Endothelial cell of umbilical vein (primary cell): ENCODE measurements at regions not wholly inside any gene's neighbourhood (a gene's known extent, or its start where the extent isn't known, plus 50 kb on each side); places are given as distances from the start of the nearest gene placed in this dataset.

Experiments used
- BruUV-seq: library from RNA; stranded (reverse); fragments of 400-500 nt; replicated peaks from 2 replicates; lab custom pipeline; 2021; lab: Mats Ljungman, UMichigan
- CTCF ChIA-PET: fragments of 300-600, 350-600 bp; sonication (Branson Sonifier 250); formaldehyde crosslinking; loops from one replicate; lab custom pipeline; 2021; ENCODE audit warnings: antibody characterized with exemption, inconsistent platforms; lab: Charles Lee
- POLR2A ChIA-PET: fragments of 300-600, 350-600 bp; sonication (Branson Sonifier 250); formaldehyde crosslinking; loops from one replicate; lab custom pipeline; 2021; ENCODE audit warnings: antibody characterized with exemption, inconsistent platforms; lab: Charles Lee
- DNase-seq: peaks from one replicate; pipeline ENCODE4 v3.0.0-alpha.2; 2011; ENCODE audit warnings: low read depth, low spot score
- FAIRE-seq: peaks from 2 replicates; lab custom pipeline; 2011; peaks lifted over from hg19 to GRCh38; lab: Jason Lieb, UNC
- H2AFZ ChIP-seq: 2 replicates; pipeline ENCODE4 v1.6.0; 2012; ENCODE audit warnings: low read depth, low read length, control low read depth, inconsistent platforms
- H3K27ac ChIP-seq: 2 replicates; pipeline ENCODE4 v1.5.1; 2011; ENCODE audit warnings: low read depth, mild to moderate bottlenecking, control low read depth, low read length, moderate library complexity; ENCODE audit not compliant: insufficient read depth
- H3K27me3 ChIP-seq, 2 experiments: 2 replicates each; pipeline versions ENCODE4 v1.6.0 to v1.6.1; 2011; ENCODE audit warnings: low read length in 2 of 2, mixed read lengths in 1 of 2; ENCODE audit not compliant: control insufficient read depth in 2 of 2, insufficient read depth in 2 of 2
- H3K36me3 ChIP-seq, 2 experiments: 2 replicates in 1 of 2; 3 replicates in 1 of 2; pipeline ENCODE4 v1.5.1; 2011; ENCODE audit warnings: low read length in 2 of 2, mild to moderate bottlenecking in 1 of 2, moderate library complexity in 1 of 2; ENCODE audit not compliant: control insufficient read depth in 2 of 2, insufficient read depth in 2 of 2; ENCODE audit errors: extremely low read depth in 1 of 2
- H3K4me1 ChIP-seq: 3 replicates; pipeline ENCODE4 v1.5.1; 2011; ENCODE audit warnings: mild to moderate bottlenecking, low read length; ENCODE audit not compliant: control insufficient read depth, insufficient read depth; ENCODE audit errors: extremely low read depth
- H3K4me2 ChIP-seq: 2 replicates; pipeline ENCODE4 v1.6.1; 2011; ENCODE audit warnings: low read length, control low read depth, mixed read lengths; ENCODE audit not compliant: insufficient read depth
- H3K4me3 ChIP-seq, 3 experiments: fragments of 200-600 bp in 1 of 3; sonication (generic), shearing (Covaris generic) in 1 of 3; replicated peaks in 1 of 3; 2 replicates each; pipeline ENCODE4 v1.5.1; 2011 to 2016; ENCODE audit warnings: control low read depth in 3 of 3, low read length in 3 of 3, mild to moderate bottlenecking in 2 of 3, inconsistent platforms in 1 of 3, low read depth in 1 of 3, moderate library complexity in 1 of 3; ENCODE audit not compliant: insufficient read depth in 1 of 3
- H3K79me2 ChIP-seq: 2 replicates; pipeline ENCODE4 v1.6.0; 2012; ENCODE audit warnings: low read length, inconsistent platforms; ENCODE audit not compliant: control insufficient read depth, insufficient read depth
- H3K9ac ChIP-seq: replicated peaks from 2 replicates; pipeline ENCODE3; 2011; ENCODE audit warnings: low read length, control low read depth; ENCODE audit not compliant: insufficient read depth; ENCODE audit errors: extremely low read depth
- H3K9me1 ChIP-seq: replicated peaks from 3 replicates; pipeline ENCODE4 v1.6.0; 2011; ENCODE audit warnings: mild to moderate bottlenecking, low read length; ENCODE audit not compliant: control insufficient read depth, insufficient read depth; ENCODE audit errors: extremely low read depth
- H3K9me3 ChIP-seq: replicated peaks from 2 replicates; pipeline ENCODE4 v1.5.1; 2012; ENCODE audit warnings: low read length, inconsistent platforms; ENCODE audit not compliant: control insufficient read depth, insufficient read depth
- H4K20me1 ChIP-seq: replicated peaks from 2 replicates; pipeline ENCODE3; 2011; ENCODE audit warnings: mild to moderate bottlenecking, low read length; ENCODE audit not compliant: control insufficient read depth, insufficient read depth; ENCODE audit errors: extremely low read depth
- EZH2 ChIP-seq: IDR thresholded peaks from 2 replicates; pipeline ENCODE4 v1.6.1; 2012; ENCODE audit warnings: borderline replicate concordance, low read depth, mild to moderate bottlenecking, moderate library complexity, low read length, inconsistent platforms; ENCODE audit not compliant: severe bottlenecking
- FOS ChIP-seq: IDR thresholded peaks from 2 replicates; pipeline ENCODE4 v1.6.1; 2011; ENCODE audit warnings: mild to moderate bottlenecking, low read length, moderate library complexity, borderline replicate concordance; ENCODE audit not compliant: insufficient read depth
- GATA2 ChIP-seq: IDR thresholded peaks from 2 replicates; pipeline ENCODE4 v1.7.0; 2011; ENCODE audit warnings: low read depth, mild to moderate bottlenecking, moderate library complexity, mixed read lengths, low read length; ENCODE audit not compliant: insufficient read length, insufficient read depth
- JUN ChIP-seq: IDR thresholded peaks from 2 replicates; pipeline ENCODE4 v1.6.1; 2011; ENCODE audit warnings: borderline replicate concordance, low read depth; ENCODE audit not compliant: insufficient read length, insufficient read depth
- MAX ChIP-seq: IDR thresholded peaks from 2 replicates; pipeline ENCODE4 v1.6.1; 2011; ENCODE audit not compliant: insufficient read depth, insufficient read length
- MYC ChIP-seq: IDR thresholded peaks from one replicate; pipeline ENCODE4 v1.6.1; 2011; ENCODE audit warnings: mild to moderate bottlenecking, low read depth, low read length
- POLR2A ChIP-seq: IDR thresholded peaks from 2 replicates; pipeline ENCODE4 v1.6.1; 2012; ENCODE audit warnings: low read depth, mild to moderate bottlenecking, control low read depth, low read length
- POLR2AphosphoS5 ChIP-seq: IDR thresholded peaks from 2 replicates; pipeline ENCODE4 v1.6.1; 2012; ENCODE audit warnings: low read depth, mild to moderate bottlenecking, control low read depth, low read length, moderate library complexity; ENCODE audit not compliant: insufficient read depth
- dilution Hi-C: fragments of 300-500 bp; cut with MboI; formaldehyde crosslinking; loops from one replicate; pipeline ENCODE4 v1.15.0; 2019; ENCODE audit warnings: low sequenced_read_pairs; ENCODE audit not compliant: extremely low pct_ligation_motif_present
- intact Hi-C: fragments of 100-400 bp; cut with micrococcal nuclease; formaldehyde crosslinking; loops from one replicate; pipeline ENCODE4 v1.10.0; 2022
- TF ChIP-seq, protein P1 (sequence below), 2 donors: IDR thresholded peaks; 1 replicate in 1 of 2; 2 replicates in 1 of 2; pipeline ENCODE4 v1.5.1; 2011; ENCODE audit warnings: low read length in 2 of 2, mild to moderate bottlenecking in 2 of 2, moderate library complexity in 2 of 2, control low read depth in 1 of 2, inconsistent platforms in 1 of 2, low read depth in 1 of 2; ENCODE audit not compliant: insufficient read depth in 1 of 2; ENCODE audit errors: extremely low read depth in 1 of 2

DNA sequence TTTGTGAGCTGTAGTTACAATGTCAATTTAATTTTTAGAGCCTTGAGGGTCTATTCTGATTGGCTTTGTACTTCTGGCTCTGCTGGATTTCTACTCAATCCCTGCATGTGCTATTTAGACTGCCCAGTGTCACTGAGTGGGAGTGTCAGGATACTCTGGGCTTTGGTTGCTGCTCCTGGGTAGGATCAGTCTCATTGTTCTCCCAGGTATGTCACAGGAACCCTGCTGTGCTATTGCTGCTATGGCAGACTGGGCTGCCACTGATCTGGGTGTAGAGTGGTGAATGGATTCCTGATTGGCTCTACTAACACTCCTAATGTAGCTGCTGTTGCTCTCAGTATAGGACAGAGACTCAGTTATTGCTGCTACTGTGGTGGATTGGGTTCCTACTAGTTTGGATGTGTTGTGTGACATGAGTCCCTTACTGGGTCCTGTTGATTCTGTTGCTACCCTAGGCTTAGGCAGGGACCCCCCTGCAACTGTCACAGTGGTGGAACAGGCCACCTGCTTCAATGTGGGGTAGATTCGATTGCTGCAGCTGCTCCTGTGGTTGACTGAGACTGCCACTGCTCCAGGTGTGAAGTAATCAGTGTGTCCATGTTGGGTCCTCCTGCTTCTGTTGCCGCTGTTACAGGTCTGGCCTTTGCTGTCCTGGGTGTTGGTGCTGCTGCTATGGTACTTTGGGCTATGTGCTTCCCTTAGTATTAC is 707.8 kb upstream of the AMOT start:
- no peak for TF ChIP-seq GATA2
- TF ChIP-seq MYC, result no peak
- TF ChIP-seq JUN, result no peak
- TF ChIP-seq POLR2AphosphoS5, result no peak
- TF ChIP-seq, protein P1, sequence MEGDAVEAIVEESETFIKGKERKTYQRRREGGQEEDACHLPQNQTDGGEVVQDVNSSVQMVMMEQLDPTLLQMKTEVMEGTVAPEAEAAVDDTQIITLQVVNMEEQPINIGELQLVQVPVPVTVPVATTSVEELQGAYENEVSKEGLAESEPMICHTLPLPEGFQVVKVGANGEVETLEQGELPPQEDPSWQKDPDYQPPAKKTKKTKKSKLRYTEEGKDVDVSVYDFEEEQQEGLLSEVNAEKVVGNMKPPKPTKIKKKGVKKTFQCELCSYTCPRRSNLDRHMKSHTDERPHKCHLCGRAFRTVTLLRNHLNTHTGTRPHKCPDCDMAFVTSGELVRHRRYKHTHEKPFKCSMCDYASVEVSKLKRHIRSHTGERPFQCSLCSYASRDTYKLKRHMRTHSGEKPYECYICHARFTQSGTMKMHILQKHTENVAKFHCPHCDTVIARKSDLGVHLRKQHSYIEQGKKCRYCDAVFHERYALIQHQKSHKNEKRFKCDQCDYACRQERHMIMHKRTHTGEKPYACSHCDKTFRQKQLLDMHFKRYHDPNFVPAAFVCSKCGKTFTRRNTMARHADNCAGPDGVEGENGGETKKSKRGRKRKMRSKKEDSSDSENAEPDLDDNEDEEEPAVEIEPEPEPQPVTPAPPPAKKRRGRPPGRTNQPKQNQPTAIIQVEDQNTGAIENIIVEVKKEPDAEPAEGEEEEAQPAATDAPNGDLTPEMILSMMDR (IDR thresholded peaks at IDR 0.05; ENCODE audit: extremely low read depth in 1 of 2, insufficient read depth in 1 of 2, low read depth in 1 of 2, low read length in 2 of 2), result no peak
- TF ChIP-seq FOS, result no peak
- TF ChIP-seq POLR2A, result no peak
- no peak for TF ChIP-seq EZH2
- no peak for TF ChIP-seq MAX
- H4K20me1 ChIP-seq, result no peaks in the 10 kb centered on the region
- no peak overlapping the region for H3K27ac ChIP-seq
- H3K9me3 ChIP-seq, result no peaks in the 10 kb centered on the region
- no peak overlapping the region for H3K4me2 ChIP-seq
- DNase-seq (no peak), FAIRE-seq (no peak)
- no TSS peak for BruUV-seq
- H2AFZ ChIP-seq, result no peak overlapping the region
- no peaks in the 10 kb centered on the region for H3K4me1 ChIP-seq
- H3K79me2 ChIP-seq, result no peaks in the 10 kb centered on the region
- dilution Hi-C loops (no loop called here), intact Hi-C loops (no loop called here)
- H3K4me3 ChIP-seq, result no peak overlapping the region
- no peaks in the 10 kb centered on the region for H3K9me1 ChIP-seq
- no peaks in the 10 kb centered on the region for H3K36me3 ChIP-seq
- H3K9ac ChIP-seq, result no peak overlapping the region
- ChIA-PET POLR2A (no interaction called here), CTCF (no interaction called here)
- no peaks in the 10 kb centered on the region for H3K27me3 ChIP-seq
